Stimulated activated CD4-positive, alpha-beta T cell treated with anti-CD3 and anti-CD28 coated beads, Interleukin-15, amount 100 ng/mL, for 1 hour (primary cell): ENCODE measurements at regions not wholly inside any gene's neighbourhood (a gene's known extent, or its start where the extent isn't known, plus 50 kb on each side); places are given as distances from the start of the nearest gene placed in this dataset.

Experiments
- DNase-seq, 2 donors: peaks; one replicate each; pipeline ENCODE4 v3.0.0-alpha.2; 2020; ENCODE audit warnings: low read depth in 1 of 2, low spot score in 1 of 2

GRCh38 chr19:30122431-30122830 lies 180.4 kb downstream of the URI1 start:
- no peak for DNase-seq

GRCh38 chr19:30123119-30123518 lies 181.1 kb downstream of the URI1 start:
- DNase-seq = no peak

- no peak for DNase-seq
These were observed 181.6 kb downstream of the URI1 start for GRCh38 chr19:30123611-30124010.

GRCh38 chr19:30128211-30128610 lies 186.2 kb downstream of the URI1 start:
- DNase-seq = no peak

GRCh38 chr19:30130356-30131122 lies 188.5 kb downstream of the URI1 start:
- DNase-seq = no peak

GRCh38 chr19:30131246-30131645 lies 189.2 kb downstream of the URI1 start:
- DNase-seq = no peak

GRCh38 chr19:30131722-30132291 lies 189.8 kb downstream of the URI1 start:
- DNase-seq = no peak

GRCh38 chr19:30132343-30133075 lies 190.5 kb downstream of the URI1 start:
- DNase-seq = no peak

- DNase-seq = no peak
These were observed 191.8 kb downstream of the URI1 start for GRCh38 chr19:30133803-30134202.

- DNase-seq = no peak
These were observed 193.2 kb downstream of the URI1 start for GRCh38 chr19:30135093-30135757.

GRCh38 chr19:30135797-30136196 lies 193.8 kb downstream of the URI1 start:
- DNase-seq = no peak

GRCh38 chr19:30136611-30137195 lies 194.7 kb downstream of the URI1 start:
- no peak for DNase-seq

GRCh38 chr19:30137747-30138146 lies 195.7 kb downstream of the URI1 start:
- no peak for DNase-seq

GRCh38 chr19:30144242-30144758 lies 202.3 kb downstream of the URI1 start:
- no peak for DNase-seq

- no peak for DNase-seq
These were observed 202.8 kb downstream of the URI1 start for GRCh38 chr19:30144802-30145201.

- no peak for DNase-seq
These were observed 203.4 kb downstream of the URI1 start for GRCh38 chr19:30145467-30145866.

GRCh38 chr19:30146346-30146745 lies 204.3 kb downstream of the URI1 start:
- DNase-seq = no peak

- DNase-seq = no peak
These were observed 206.2 kb downstream of the URI1 start for GRCh38 chr19:30148039-30148790.

GRCh38 chr19:30148803-30149202 lies 206.8 kb downstream of the URI1 start:
- no peak for DNase-seq

- DNase-seq = no peak
These were observed 207.3 kb downstream of the URI1 start for GRCh38 chr19:30149300-30149699.
